GM18505 (cell line): ENCODE measurements at regions not wholly inside any gene's neighbourhood (a gene's known extent, or its start where the extent isn't known, plus 50 kb on each side); places are given as distances from the start of the nearest gene placed in this dataset.

ENCODE experiments used
- ATAC-seq: cut with Tn5 transposase; IDR thresholded peaks from one replicate; pipeline ENCODE4 v1.9.1; 2021; ENCODE audit not compliant: unreplicated experiment
- POLR2A ChIP-seq: IDR thresholded peaks from 4 replicates; pipeline ENCODE4 v1.6.1; 2011; ENCODE audit warnings: borderline replicate concordance; ENCODE audit not compliant: insufficient read depth, insufficient read length; ENCODE audit errors: extremely low read depth

DNA sequence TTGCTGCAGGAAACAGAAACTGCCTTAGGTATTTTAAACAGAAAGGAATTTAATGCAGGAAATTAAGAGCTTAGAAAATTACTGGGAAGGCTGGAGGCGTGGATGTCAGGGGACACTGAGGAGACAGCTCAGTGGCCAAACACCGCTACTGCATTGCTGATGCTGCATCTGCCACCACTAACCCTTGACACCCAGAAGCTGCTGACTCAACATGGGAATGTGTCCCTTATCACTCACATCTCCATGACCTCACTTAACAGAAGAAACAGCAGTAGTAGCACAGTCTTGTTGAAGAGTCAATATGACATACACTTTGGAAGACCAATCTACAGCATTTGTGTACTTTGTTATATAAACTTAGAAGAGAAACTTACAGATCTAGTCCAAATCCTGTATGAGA, 906.1 kb downstream of the SLC4A3 start:
- TF ChIP-seq POLR2A = no peak
- ATAC-seq = peak; percentile 94

DNA sequence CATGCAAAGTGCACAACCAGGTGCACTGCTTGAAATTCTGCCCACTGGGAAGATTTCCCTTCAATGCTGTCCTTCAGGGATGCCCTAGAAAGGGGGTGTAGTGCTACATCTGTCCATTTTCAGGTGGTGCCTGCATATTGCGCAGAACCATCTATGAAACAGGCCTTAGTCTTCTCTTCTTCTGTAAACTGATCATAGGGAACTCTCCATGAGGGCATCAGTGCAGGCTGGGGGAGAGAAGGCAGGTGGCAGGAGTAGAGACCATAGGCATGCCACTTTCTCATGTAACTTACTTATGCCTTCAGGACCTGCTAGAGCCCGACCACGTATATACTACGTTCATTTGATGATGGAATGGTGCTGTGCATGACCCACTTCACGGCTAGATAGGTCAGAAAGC, 912.1 kb downstream of the SLC4A3 start:
- ATAC-seq = no peak
- TF ChIP-seq POLR2A = no peak

DNA sequence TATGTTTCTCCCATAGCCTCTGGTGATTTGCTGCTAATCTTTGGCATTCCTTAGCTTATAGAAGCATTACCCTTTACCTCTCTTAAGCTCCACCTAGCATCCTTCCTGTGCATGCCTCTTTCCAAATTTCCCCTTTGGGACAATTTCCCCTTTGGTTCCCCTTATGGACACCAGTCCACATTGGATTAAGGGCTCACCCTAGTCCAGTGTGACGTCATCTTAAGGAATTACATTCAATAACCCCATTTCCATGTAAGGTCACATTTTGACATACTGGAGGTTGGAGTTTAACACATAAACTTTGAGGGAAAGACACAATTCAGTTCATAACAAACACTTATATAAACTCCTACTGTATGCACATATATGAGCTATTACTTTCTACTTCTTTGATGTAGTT, 916.6 kb downstream of the SLC4A3 start:
- no peak for ATAC-seq
- TF ChIP-seq POLR2A = no peak

DNA sequence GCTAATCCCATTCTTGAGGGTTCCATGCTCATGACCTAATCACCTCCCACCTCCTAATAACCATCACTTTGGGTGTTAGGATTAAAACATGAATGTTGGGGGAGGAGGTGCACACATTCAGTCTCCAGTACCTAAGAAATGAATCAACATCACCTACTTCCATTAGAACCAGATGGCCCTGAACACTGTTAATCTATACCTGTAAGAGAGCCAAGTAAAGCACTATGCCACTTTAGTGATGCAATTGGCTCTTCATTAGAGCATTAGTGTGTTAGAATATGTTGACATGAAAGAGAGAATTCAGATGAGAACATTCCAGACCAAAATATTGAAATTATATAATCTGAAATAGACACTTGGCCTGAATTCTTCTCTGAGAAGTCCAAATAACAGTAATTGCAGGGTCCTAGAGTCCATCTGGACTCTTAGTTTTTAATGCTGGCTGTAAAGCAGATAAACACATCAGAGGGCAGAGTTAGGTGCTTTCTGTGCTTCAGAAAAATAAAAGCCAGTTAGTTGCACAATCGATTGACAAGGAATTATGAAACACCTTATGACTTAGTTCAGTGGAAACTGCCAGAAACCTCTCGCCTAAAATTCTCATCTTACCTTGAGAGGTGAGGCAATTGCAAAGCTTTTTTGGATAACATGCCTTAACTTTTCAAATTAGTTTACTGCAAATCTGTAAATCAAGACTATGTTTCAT, 923.7 kb downstream of the SLC4A3 start:
- ATAC-seq = no peak
- no peak for TF ChIP-seq POLR2A

DNA sequence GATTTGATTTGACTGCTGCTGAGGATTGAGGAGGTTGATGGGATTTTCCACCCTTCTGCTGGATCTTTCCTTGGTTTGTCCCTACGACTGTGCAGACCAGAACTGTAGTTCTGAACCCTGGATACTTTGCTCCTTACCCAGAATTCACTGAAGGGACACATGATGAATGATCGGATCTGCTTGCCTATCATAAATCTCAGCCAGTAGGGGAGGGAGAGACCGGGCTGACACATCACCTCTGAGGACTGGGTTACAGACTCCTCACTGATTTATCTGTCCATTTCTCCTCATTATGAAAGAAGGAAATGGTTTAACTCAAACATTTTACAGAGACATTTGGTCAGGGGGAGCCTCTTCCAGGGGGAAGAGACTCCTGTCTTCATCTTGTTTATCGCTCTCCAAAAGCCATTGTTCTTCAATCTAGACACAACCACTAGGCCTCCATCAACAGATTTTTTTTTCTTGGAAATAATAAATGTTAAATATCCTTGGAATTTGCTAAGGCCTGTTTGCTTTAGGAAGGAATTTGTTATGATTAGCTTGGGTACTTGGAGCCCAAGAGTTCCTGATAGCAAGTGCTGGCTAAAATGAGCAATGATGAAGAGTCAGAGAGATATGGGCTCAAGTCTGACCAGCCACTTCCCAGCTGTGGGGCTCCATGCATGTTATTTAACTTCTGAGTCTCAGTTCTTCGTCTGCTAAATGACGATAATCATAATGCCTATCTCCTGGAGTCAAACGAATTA, 925.5 kb downstream of the SLC4A3 start:
- no peak for ATAC-seq

DNA sequence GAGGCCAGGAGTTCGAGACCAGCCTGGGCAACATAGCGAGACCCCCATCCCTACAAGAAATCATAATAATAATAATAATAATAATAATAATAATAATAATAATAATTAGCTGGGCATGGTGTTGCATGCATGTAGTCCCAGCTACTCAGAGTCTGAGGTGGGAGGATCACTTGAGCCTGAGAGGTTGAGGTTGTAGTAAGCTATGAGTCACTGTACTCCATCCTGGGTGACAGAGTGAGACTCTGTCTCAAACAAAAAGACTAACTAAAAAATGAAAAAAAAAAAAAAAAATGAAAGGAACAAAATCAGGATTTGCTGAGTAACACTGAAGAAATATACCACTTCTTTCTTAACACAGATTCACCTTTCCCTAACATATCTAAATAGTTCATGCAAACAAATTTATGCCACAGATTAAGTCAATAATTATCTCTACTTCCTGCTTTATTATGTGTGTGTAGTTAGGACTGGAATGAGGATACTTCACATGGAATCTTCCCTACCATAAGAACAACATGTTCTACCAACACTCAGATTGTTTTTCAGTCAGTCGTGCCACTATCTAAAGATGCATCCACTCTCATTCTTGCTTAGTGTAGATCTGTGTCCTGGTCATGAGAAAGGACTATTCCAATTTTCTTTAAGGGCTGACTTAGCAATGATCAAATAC, 928.7 kb downstream of the SLC4A3 start:
- no peak for TF ChIP-seq POLR2A
- ATAC-seq = no peak

More for the DNA sequence above, 925.5 kb downstream of the SLC4A3 start:
- TF ChIP-seq POLR2A = no peak

DNA sequence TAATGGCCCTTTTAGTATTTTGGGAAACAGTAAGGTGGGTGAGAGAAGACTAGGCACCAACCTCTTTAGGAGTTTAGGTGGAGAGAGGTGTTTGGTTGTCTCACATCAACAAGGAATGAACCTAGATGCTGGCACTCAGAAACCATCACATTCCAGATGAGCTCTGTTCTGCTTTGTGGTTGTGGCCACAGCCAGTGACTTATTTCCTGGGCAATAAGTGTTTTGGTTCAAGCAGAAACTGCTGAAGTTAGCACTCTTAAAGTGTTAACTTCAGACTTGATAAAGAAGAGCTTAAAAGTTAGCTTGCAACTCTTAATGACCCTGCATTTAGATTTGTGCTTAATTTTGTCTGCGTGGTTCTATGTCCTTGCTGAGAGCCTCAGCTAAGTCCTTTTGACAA, 929.2 kb downstream of the SLC4A3 start:
- no peak for TF ChIP-seq POLR2A
- ATAC-seq = no peak

DNA sequence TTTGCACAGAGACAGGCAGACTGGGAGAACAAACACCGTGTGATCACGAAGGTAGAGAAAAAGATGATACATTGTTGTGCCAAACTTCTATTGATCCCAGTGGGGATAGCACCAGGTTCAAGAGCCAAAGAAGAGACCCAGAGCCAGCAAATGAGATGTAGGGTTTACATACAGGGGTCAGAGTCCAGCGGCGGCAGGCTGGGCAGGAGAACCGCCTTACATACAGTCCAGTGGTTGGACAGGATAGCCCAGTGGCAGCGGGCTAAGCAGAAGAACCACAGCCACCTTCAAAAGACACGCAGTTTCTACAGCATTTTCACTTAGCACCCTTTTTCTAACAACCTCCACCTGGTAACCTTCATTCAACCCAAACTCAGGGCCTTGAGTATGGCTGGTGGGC, 932.8 kb downstream of the SLC4A3 start:
- no peak for ATAC-seq
- no peak for TF ChIP-seq POLR2A

DNA sequence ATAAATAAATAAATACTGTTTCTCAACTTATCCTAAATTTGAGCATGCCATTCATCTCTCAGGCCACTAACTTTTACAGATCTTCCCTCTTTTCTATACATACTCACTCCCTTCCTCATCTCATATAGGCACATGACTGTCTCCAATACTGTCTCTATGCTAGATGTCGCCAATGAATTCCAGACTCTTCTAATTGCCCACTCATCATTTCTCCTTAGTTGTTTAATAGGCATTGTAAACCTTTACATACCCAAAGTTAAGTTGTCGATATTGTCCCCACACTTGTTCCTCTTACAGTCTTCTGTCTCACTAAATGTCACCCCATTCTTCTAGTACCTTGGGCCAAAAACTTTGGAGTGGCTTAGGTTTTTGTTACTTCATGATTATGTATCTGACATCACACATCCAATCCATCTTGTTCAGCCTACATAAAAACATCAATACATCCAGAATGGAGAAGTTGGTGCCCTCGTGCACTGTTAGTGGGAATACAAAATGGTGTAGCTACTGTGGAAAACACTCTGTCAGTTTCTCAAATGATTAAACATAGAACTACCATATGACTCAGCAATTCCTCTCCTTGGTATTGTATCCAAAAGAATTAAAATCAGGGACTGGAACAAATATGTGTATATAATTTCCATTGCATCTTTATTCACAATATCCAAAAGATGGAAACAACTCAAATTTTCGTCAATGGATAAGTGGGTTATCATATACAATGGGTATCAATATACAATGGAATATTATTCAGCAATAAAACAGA, 935.1 kb downstream of the SLC4A3 start:
- TF ChIP-seq POLR2A = no peak
- ATAC-seq = no peak

DNA sequence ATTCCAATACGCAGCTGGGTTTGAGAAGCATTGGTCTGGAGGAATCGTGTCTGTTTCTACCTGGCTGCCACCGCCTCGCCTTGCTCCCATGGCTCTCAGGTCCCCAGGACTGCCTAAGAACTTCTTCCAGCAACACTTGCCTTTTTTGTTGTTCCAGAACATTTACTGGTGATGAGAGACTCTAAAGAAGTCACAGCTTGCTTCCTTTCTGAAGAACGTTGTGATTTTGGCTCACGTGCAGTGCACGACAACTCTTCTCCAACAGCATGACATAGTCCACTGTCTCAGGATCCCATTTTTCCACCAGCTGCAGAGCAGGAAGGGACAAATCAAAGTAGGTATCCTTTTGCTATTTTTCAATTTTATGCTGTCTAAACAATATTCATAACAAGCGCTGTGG, 940.9 kb downstream of the SLC4A3 start:
- ATAC-seq = no peak
- no peak for TF ChIP-seq POLR2A

DNA sequence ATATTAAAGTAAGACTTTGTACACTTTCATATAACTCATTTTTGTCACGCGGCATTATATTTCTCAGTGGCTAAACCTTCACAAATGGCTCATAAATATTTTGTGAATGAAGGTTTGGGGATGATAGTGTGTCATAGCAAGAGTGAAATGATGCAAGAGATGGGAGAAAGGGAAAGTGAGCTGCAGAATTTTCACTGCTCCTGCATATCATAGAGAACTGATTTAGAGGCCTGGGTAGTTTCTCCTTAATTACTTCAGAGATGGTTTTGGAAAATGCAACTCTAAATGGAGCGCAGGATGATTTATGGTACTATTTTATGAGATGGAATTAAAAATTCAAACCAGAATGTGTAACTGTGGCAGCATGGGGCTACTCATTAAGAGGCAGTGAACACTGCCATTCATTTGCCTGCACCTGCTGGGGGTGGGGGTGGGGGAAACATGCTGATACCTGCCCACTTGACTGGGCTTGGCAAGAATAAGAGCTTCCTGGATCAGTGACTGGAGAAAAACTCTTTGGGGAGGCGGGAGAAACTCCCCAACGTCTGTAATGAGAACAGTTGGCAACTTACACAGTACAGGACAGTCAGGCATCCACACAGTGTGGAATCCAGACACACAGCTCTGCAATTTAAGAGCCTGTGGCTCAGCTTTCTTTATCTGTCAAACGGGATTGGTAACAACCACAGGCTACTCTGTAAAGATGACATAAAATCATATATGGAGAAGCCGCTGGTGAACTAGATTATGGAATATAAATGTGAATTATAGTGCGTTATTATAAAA, 941.9 kb downstream of the SLC4A3 start:
- ATAC-seq = no peak
- TF ChIP-seq POLR2A = no peak

DNA sequence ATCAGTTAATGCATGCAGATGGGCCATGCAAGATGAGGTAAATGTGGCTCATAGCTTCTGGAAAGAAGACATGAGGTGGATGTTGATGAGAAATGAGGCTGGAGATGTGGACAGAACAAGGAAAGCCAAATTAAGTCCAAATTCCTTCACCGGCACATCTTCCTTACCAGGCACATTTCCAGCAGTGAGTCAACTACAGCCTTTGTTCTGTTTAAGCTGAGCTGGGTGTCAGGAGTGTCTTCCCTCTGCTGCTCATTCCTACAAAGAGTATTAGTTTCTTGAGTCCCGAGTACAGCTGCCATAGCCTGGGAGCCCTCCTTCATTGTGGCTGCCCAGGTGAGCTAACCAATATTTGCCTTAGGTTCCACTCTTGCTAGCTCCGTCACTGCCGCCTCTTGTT, 945.0 kb downstream of the SLC4A3 start:
- TF ChIP-seq POLR2A = no peak
- ATAC-seq = no peak
